ENCODE measurements at regions not wholly inside any gene's neighbourhood (a gene's known extent, or its start where the extent isn't known, plus 50 kb on each side); places are given as distances from the start of the nearest gene placed in this dataset.

DNA sequence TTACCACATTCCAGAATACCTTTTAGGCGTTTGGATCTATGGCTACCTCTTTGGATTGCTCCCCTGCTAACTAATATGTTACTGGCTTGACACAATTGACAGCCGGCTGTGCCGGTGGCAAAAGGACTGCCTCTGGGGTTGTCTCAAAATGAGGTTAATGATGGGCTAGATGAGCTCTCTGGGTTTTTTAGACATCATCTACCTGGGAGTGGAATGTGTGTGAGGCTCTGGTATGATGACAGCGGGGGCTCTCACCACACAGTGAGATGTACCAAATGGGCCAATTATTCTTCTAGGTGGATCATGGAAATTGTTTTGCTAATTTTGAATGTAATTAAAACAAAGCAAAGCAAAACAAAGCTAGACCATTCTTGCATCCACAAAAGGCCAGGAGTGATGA lies 391.1 kb upstream of the SPRED2 start:
- TF ChIP-seq, protein P1, sequence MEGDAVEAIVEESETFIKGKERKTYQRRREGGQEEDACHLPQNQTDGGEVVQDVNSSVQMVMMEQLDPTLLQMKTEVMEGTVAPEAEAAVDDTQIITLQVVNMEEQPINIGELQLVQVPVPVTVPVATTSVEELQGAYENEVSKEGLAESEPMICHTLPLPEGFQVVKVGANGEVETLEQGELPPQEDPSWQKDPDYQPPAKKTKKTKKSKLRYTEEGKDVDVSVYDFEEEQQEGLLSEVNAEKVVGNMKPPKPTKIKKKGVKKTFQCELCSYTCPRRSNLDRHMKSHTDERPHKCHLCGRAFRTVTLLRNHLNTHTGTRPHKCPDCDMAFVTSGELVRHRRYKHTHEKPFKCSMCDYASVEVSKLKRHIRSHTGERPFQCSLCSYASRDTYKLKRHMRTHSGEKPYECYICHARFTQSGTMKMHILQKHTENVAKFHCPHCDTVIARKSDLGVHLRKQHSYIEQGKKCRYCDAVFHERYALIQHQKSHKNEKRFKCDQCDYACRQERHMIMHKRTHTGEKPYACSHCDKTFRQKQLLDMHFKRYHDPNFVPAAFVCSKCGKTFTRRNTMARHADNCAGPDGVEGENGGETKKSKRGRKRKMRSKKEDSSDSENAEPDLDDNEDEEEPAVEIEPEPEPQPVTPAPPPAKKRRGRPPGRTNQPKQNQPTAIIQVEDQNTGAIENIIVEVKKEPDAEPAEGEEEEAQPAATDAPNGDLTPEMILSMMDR (IDR thresholded peaks at IDR 0.05; ENCODE audit: low read depth, low read length, missing control alignments) = no peak
- H3K27me3 ChIP-seq (replicated peaks) = no peaks in the 10 kb centered on the region
- H3K4me3 ChIP-seq (ENCODE audit: low read depth, low read length) = no peak overlapping the region
- no peak for DNase-seq
- in situ Hi-C loops (cut with HindIII; ENCODE audit: low pct_ligation_motif_present, low sequenced_read_pairs) = no loop called here
- H3K27ac ChIP-seq = no peak overlapping the region
- H3K36me3 ChIP-seq (replicated peaks) = no peaks in the 10 kb centered on the region

GRCh38 chr2:65820454-65820853 lies 388.1 kb upstream of the SPRED2 start:
- H3K36me3 ChIP-seq (replicated peaks) = no peaks in the 10 kb centered on the region
- no peak for DNase-seq
- no peak overlapping the region for H3K27ac ChIP-seq
- TF ChIP-seq, protein P1 (IDR thresholded peaks at IDR 0.05; ENCODE audit: low read depth, low read length, missing control alignments) = no peak
- in situ Hi-C loops (cut with HindIII; ENCODE audit: low pct_ligation_motif_present, low sequenced_read_pairs) = no loop called here
- H3K4me3 ChIP-seq (ENCODE audit: low read depth, low read length) = no peak overlapping the region
- H3K27me3 ChIP-seq (replicated peaks) = no peaks in the 10 kb centered on the region

GRCh38 chr2:65819963-65820362 lies 387.6 kb upstream of the SPRED2 start:
- Histone ChIP-seq H3K36me3 (replicated peaks) (no peaks in the 10 kb centered on the region), H3K27ac (no peak overlapping the region), H3K27me3 (replicated peaks) (no peaks in the 10 kb centered on the region), H3K4me3 (ENCODE audit: low read depth, low read length) (no peak overlapping the region)
- in situ Hi-C loops (cut with HindIII; ENCODE audit: low pct_ligation_motif_present, low sequenced_read_pairs) = no loop called here
- DNase-seq = no peak
- TF ChIP-seq, protein P1 (IDR thresholded peaks at IDR 0.05; ENCODE audit: low read depth, low read length, missing control alignments) = no peak

GRCh38 chr2:65818873-65819451 lies 386.6 kb upstream of the SPRED2 start:
- in situ Hi-C loops (cut with HindIII; ENCODE audit: low pct_ligation_motif_present, low sequenced_read_pairs) = no loop called here
- no peaks in the 10 kb centered on the region for H3K36me3 ChIP-seq (replicated peaks)
- no peak for DNase-seq
- TF ChIP-seq, protein P1 (IDR thresholded peaks at IDR 0.05; ENCODE audit: low read depth, low read length, missing control alignments) = no peak
- H3K27me3 ChIP-seq (replicated peaks) = no peaks in the 10 kb centered on the region
- H3K4me3 ChIP-seq (ENCODE audit: low read depth, low read length) = no peak overlapping the region
- no peak overlapping the region for H3K27ac ChIP-seq

DNA sequence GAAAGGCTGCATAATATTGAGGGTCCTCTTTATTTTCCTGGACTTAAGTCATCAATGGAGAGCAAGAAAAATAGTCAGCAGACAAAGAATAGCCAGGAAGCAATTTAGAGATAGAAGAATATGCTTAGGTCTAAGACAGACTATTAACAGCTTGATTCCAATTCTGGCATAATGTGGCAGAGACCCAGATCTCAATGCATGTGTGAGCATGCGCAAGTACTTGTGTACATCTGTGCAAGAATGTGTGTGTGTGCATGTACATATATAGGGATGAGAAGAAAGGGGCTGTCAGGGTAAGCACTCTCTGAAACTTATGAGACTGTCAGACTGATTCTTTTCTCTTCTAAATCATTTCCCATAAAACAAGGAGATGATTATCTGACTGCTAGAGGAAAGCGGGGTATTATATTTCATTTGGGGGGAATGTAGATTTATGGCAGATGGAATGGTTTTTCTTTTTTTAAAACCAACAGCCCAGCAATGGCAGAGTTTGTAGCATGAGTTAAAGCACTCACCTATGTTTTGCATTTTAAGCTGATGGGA lies 381.3 kb upstream of the SPRED2 start:
- in situ Hi-C loops (cut with HindIII; ENCODE audit: low pct_ligation_motif_present, low sequenced_read_pairs) = no loop called here
- no peak for DNase-seq
- Histone ChIP-seq H3K27ac (no peak overlapping the region), H3K27me3 (replicated peaks) (no peaks in the 10 kb centered on the region), H3K36me3 (replicated peaks) (no peaks in the 10 kb centered on the region), H3K4me3 (ENCODE audit: low read depth, low read length) (no peak overlapping the region)
- TF ChIP-seq, protein P1 (IDR thresholded peaks at IDR 0.05; ENCODE audit: low read depth, low read length, missing control alignments) = no peak

DNA sequence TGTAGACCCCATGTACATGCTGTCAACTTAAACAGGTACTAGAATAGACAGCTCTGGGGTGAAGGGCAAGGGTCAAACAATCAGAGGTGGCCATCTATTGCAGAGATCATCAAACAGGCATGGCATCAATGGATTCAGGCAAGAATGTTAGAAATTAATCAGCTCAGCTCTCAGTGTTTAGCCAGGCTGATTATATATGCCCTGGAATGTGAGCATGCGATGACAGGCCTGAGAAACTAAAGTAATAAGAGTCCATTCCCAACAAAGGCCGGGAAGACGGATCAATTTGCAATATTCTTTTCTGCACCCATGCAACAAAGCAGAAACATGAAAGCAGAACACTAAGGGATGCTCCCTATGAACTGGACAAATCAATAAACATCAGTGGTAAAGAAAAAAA lies 380.5 kb upstream of the SPRED2 start:
- in situ Hi-C loops (cut with HindIII; ENCODE audit: low pct_ligation_motif_present, low sequenced_read_pairs) = no loop called here
- no peak for DNase-seq

More for the DNA sequence above, 380.5 kb upstream of the SPRED2 start:
- H3K27ac ChIP-seq = no peak overlapping the region
- no peaks in the 10 kb centered on the region for H3K36me3 ChIP-seq (replicated peaks)
- TF ChIP-seq, protein P1 (IDR thresholded peaks at IDR 0.05; ENCODE audit: low read depth, low read length, missing control alignments) = no peak
- H3K27me3 ChIP-seq (replicated peaks) = no peaks in the 10 kb centered on the region
- H3K4me3 ChIP-seq (ENCODE audit: low read depth, low read length) = no peak overlapping the region
